ENCODE measurements at regions not wholly inside any gene's neighbourhood (a gene's known extent, or its start where the extent isn't known, plus 50 kb on each side); places are given as distances from the start of the nearest gene placed in this dataset.
A peak's percentile ranks its signal among the peaks of the same experiment; 100 is the strongest.

- Histone ChIP-seq H3K4me3 (peak overlapping the region in 1 of 8 donors; percentile 11), H3K36me3 (no peaks in the 10 kb centered on the region), H3K4me1 (peaks cover 14 to 55% (median 39%) of the 10 kb centered on the region in 6 donors), H3K27me3 (replicated peaks in 1 of 7) (peaks cover 0 to 28% (median 0%) of the 10 kb centered on the region in 7 donors), H3K9me3 (peaks cover 0 to 32% (median 23%) of the 10 kb centered on the region in 8 donors), H3K27ac (peak overlapping the region in 5 of 8 donors; percentile 21 to 58 (median 51))
- intact Hi-C loops (cut with DNase I; ENCODE audit: low total_unique reads), result no loop called here
- 29 to 37% (median 32%) methylated on average over 5 of the region's 5 CpGs for WGBS, 5 donors
- DNase-seq, result no peak
- TF ChIP-seq POLR2AphosphoS5 (IDR thresholded peaks at IDR 0.05) (peak in 1 of 3 donors; percentile 29), POLR2A (IDR thresholded peaks at IDR 0.05) (no peak)
- TF ChIP-seq, protein P1, sequence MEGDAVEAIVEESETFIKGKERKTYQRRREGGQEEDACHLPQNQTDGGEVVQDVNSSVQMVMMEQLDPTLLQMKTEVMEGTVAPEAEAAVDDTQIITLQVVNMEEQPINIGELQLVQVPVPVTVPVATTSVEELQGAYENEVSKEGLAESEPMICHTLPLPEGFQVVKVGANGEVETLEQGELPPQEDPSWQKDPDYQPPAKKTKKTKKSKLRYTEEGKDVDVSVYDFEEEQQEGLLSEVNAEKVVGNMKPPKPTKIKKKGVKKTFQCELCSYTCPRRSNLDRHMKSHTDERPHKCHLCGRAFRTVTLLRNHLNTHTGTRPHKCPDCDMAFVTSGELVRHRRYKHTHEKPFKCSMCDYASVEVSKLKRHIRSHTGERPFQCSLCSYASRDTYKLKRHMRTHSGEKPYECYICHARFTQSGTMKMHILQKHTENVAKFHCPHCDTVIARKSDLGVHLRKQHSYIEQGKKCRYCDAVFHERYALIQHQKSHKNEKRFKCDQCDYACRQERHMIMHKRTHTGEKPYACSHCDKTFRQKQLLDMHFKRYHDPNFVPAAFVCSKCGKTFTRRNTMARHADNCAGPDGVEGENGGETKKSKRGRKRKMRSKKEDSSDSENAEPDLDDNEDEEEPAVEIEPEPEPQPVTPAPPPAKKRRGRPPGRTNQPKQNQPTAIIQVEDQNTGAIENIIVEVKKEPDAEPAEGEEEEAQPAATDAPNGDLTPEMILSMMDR (IDR thresholded peaks at IDR 0.05 in 8 of 11, conservative IDR thresholded peaks at IDR 0.05 in 3 of 11), result no peak
Measured at GRCh38 chr7:382043-382400, 92.1 kb downstream of the FOXL3 start.

DNA sequence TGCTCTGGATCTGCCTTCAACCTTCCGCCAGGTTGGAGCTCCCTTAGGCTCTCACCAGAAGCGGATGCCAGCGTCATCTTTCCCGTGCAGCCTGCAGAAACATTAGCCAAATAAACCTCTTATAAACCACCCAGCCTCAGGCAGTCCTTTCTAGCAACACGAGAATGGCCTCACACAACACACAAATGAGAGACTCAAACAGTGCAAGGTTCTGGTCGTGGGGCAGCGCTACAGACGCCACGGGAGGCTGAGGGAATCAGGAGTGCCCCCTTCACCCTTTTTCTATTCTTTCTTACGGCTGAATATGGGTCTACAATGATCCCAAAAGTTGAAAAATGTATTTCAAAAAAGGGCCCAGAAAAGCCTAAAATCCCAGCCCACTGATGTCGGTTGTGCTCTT lies 96.4 kb downstream of the FOXL3 start:
- DNase-seq, result no peak

GRCh38 chr7:387132-388022 lies 97.4 kb downstream of the FOXL3 start:
- peak; percentile 60 for DNase-seq
- intact Hi-C loops (cut with DNase I; ENCODE audit: low total_unique reads), result no loop called here
- WGBS, 5 donors, result 90 to 96% (median 94%) methylated on average over 35 of the region's 35 CpGs
- H3K36me3 ChIP-seq, result no peaks in the 10 kb centered on the region
- peaks cover 0 to 18% (median 8%) of the 10 kb centered on the region in 6 donors for H3K4me1 ChIP-seq
- no peak for TF ChIP-seq POLR2AphosphoS5 (IDR thresholded peaks at IDR 0.05)
- no peak for TF ChIP-seq POLR2A (IDR thresholded peaks at IDR 0.05)
- TF ChIP-seq, protein P1 (IDR thresholded peaks at IDR 0.05 in 8 of 11, conservative IDR thresholded peaks at IDR 0.05 in 3 of 11), result no peak
- no peak overlapping the region for H3K27ac ChIP-seq
- peaks cover 0 to 44% (median 32%) of the 10 kb centered on the region in 8 donors for H3K9me3 ChIP-seq
- H3K27me3 ChIP-seq (replicated peaks in 1 of 7), result no peaks in the 10 kb centered on the region
- no peak overlapping the region for H3K4me3 ChIP-seq

More for the DNA sequence above, 96.4 kb downstream of the FOXL3 start:
- intact Hi-C loops (cut with DNase I; ENCODE audit: low total_unique reads), result no loop called here
- H3K4me3 ChIP-seq, result no peak overlapping the region
- H3K4me1 ChIP-seq, result peaks cover 5 to 28% (median 17%) of the 10 kb centered on the region in 6 donors
- TF ChIP-seq POLR2AphosphoS5 (IDR thresholded peaks at IDR 0.05) (no peak), POLR2A (IDR thresholded peaks at IDR 0.05) (no peak)
- TF ChIP-seq, protein P1 (IDR thresholded peaks at IDR 0.05 in 8 of 11, conservative IDR thresholded peaks at IDR 0.05 in 3 of 11), result no peak
- 87 to 97% (median 93%) methylated on average over 11 of the region's 11 CpGs for WGBS, 5 donors
- H3K9me3 ChIP-seq, result peaks cover 0 to 37% (median 25%) of the 10 kb centered on the region in 8 donors
- H3K27ac ChIP-seq, result no peak overlapping the region
- H3K27me3 ChIP-seq (replicated peaks in 1 of 7), result no peaks in the 10 kb centered on the region
- H3K36me3 ChIP-seq, result no peaks in the 10 kb centered on the region
